HepG2 (cell line): ENCODE measurements at regions not wholly inside any gene's neighbourhood (a gene's known extent, or its start where the extent isn't known, plus 50 kb on each side); places are given as distances from the start of the nearest gene placed in this dataset.

Experiments used
- ATAC-seq: fragments of 200-7000 bp; cut with Tn5 transposase; 3 replicates; pipeline ENCODE4 v1.9.1; 2020; ENCODE audit warnings: mild to moderate bottlenecking, moderate library complexity
- BruUV-seq: library from RNA; stranded (reverse); fragments of 400-500 nt; replicated peaks from 2 replicates; lab custom pipeline; 2021; lab: Mats Ljungman, UMichigan
- CTCF ChIA-PET: fragments of 300-600 bp; formaldehyde crosslinking; extraction: SDS; loops from one replicate; lab custom pipeline; 2021; ENCODE audit warnings: low total read pairs, inconsistent platforms, low intra/inter-chr PET ratio; lab: Yijun Ruan, JAX
- POLR2A ChIA-PET: fragments of 350-600 bp; sonication (Branson Sonifier 250); formaldehyde crosslinking; loops from one replicate; lab custom pipeline; 2020; ENCODE audit warnings: antibody characterized with exemption, inconsistent platforms; lab: Yijun Ruan, JAX
- DNase-seq: peaks from one replicate; pipeline ENCODE4 v3.0.0-alpha.2; 2015; ENCODE audit warnings: low spot score
- FAIRE-seq: peaks from 3 replicates; lab custom pipeline; 2011; peaks lifted over from hg19 to GRCh38; lab: Jason Lieb, UNC
- H2AFZ ChIP-seq: one replicate; pipeline ENCODE4 v1.6.1; 2011; ENCODE audit warnings: low read length, inconsistent platforms
- H3K27ac ChIP-seq: fragments of 300-600 bp; 3 replicates; pipeline ENCODE4 v1.8.0; 2011; ENCODE audit warnings: mixed run types, mild to moderate bottlenecking, mixed read lengths, low read length, inconsistent platforms; ENCODE audit not compliant: insufficient read depth; ENCODE audit errors: extremely low read length
- H3K27me3 ChIP-seq, 2 experiments: fragments of 200-600 bp in 1 of 2; 2 replicates in 1 of 2; 3 replicates in 1 of 2; pipeline versions ENCODE4 v1.6.0 to v1.8.0; 2011; ENCODE audit warnings: low read length in 2 of 2, mild to moderate bottlenecking in 2 of 2, moderate library complexity in 2 of 2, inconsistent platforms in 1 of 2; ENCODE audit not compliant: insufficient read depth in 2 of 2, control insufficient read depth in 1 of 2
- H3K36me3 ChIP-seq, 2 experiments: fragments of 200-600 bp in 1 of 2; replicated peaks in 1 of 2; 2 replicates in 1 of 2; 3 replicates in 1 of 2; pipeline versions ENCODE4 v1.5.1 to v1.8.0; 2011; ENCODE audit warnings: low read length in 2 of 2, inconsistent platforms in 1 of 2; ENCODE audit not compliant: insufficient read depth in 2 of 2, control insufficient read depth in 1 of 2
- H3K4me1 ChIP-seq: 2 replicates; pipeline ENCODE4 v1.5.1; 2012; ENCODE audit warnings: low read length, inconsistent platforms; ENCODE audit not compliant: insufficient read depth
- H3K4me2 ChIP-seq: 2 replicates; pipeline ENCODE4 v1.6.0; 2011; ENCODE audit warnings: low read depth, low read length, inconsistent platforms
- H3K4me3 ChIP-seq, 3 experiments: fragments of 200-600 bp in 1 of 3; sonication (generic), shearing (Covaris generic) in 1 of 3; replicated peaks in 1 of 3; 2 replicates each; pipeline ENCODE4 v1.5.1; 2011 to 2016; ENCODE audit warnings: low read length in 3 of 3, inconsistent platforms in 2 of 3, low read depth in 2 of 3, mild to moderate bottlenecking in 2 of 3, control low read depth in 1 of 3, mixed read lengths in 1 of 3; ENCODE audit not compliant: insufficient read depth in 1 of 3
- H3K79me2 ChIP-seq: one replicate; pipeline ENCODE4 v1.6.1; 2011; ENCODE audit warnings: low read length, inconsistent platforms; ENCODE audit not compliant: insufficient read depth
- H3K9ac ChIP-seq: 2 replicates; pipeline ENCODE4 v1.6.0; 2011; ENCODE audit warnings: mild to moderate bottlenecking, low read depth, low read length, inconsistent platforms; ENCODE audit not compliant: insufficient read depth
- H3K9me3 ChIP-seq: 2 replicates; pipeline ENCODE4 v1.5.1; 2012; ENCODE audit warnings: mild to moderate bottlenecking, low read length
- H4K20me1 ChIP-seq: 2 replicates; pipeline ENCODE4 v1.6.0; 2011; ENCODE audit warnings: inconsistent platforms, mild to moderate bottlenecking, low read length, moderate library complexity; ENCODE audit not compliant: insufficient read depth
- FOXC1 ChIP-seq: sonication (generic); formaldehyde crosslinking; IDR thresholded peaks from 2 replicates; pipeline ENCODE4 v1.8.0; 2022; ENCODE audit warnings: mild to moderate bottlenecking, missing genetic modification reagents, borderline replicate concordance
- FOXK1 ChIP-seq: sonication (generic); formaldehyde crosslinking; IDR thresholded peaks from 2 replicates; pipeline ENCODE4 v1.4.0; 2020; ENCODE audit warnings: low read depth, missing genetic modification reagents, borderline replicate concordance
- GATA4 ChIP-seq: sonication (generic); IDR thresholded peaks from 2 replicates; pipeline ENCODE4 v1.6.1; 2016; ENCODE audit warnings: antibody characterized with exemption, low read depth, borderline replicate concordance
- GPN1 ChIP-seq: sonication (generic); formaldehyde crosslinking; IDR thresholded peaks from 2 replicates; pipeline ENCODE4 v1.5.1; 2020; ENCODE audit warnings: missing genetic modification reagents, borderline replicate concordance
- HDAC6 ChIP-seq: fragments of 200-600 bp; sonication (generic); IDR thresholded peaks from 2 replicates; pipeline ENCODE4 v1.7.0; 2017; ENCODE audit warnings: mild to moderate bottlenecking, antibody characterized with exemption, low read length, low read depth
- HNF4A ChIP-seq: sonication (generic); formaldehyde crosslinking; IDR thresholded peaks from 2 replicates; pipeline ENCODE4 v1.4.0; 2020; ENCODE audit warnings: missing genetic modification reagents
- HNRNPL ChIP-seq: fragments of 200-400 bp; formaldehyde crosslinking; IDR thresholded peaks from 2 replicates; pipeline ENCODE4 v1.6.1; 2017; ENCODE audit warnings: mild to moderate bottlenecking, low read depth, low read length
- NR2F2 ChIP-seq: IDR thresholded peaks from 2 replicates; pipeline ENCODE4 v1.6.1; 2012; ENCODE audit warnings: low read depth, inconsistent platforms, borderline replicate concordance
- NRL ChIP-seq: sonication (generic); formaldehyde crosslinking; IDR thresholded peaks from 2 replicates; pipeline ENCODE4 v1.5.0; 2020; ENCODE audit warnings: missing genetic modification reagents, mild to moderate bottlenecking, moderate library complexity, borderline replicate concordance
- RAD21 ChIP-seq: fragments of 450-650 bp; formaldehyde crosslinking; IDR thresholded peaks from 2 replicates; pipeline ENCODE4 v1.5.0; 2020; ENCODE audit warnings: mild to moderate bottlenecking
- ZFP41 ChIP-seq: sonication (generic); formaldehyde crosslinking; IDR thresholded peaks from 2 replicates; pipeline ENCODE4 v1.4.0; 2020; ENCODE audit warnings: mild to moderate bottlenecking, missing genetic modification reagents, borderline replicate concordance
- ZNF207 ChIP-seq: fragments of 450-650 bp; IDR thresholded peaks from 2 replicates; pipeline ENCODE4 v1.6.1; 2016; ENCODE audit warnings: antibody characterized with exemption, borderline replicate concordance
- ZNF230 ChIP-seq: sonication (generic); formaldehyde crosslinking; IDR thresholded peaks from 2 replicates; pipeline ENCODE4 v1.4.0; 2020; ENCODE audit warnings: mild to moderate bottlenecking, missing genetic modification reagents
- ZNF496 ChIP-seq: sonication (generic); formaldehyde crosslinking; IDR thresholded peaks from 2 replicates; pipeline ENCODE4 v1.8.1; 2023; ENCODE audit warnings: mild to moderate bottlenecking, moderate library complexity, missing genetic modification reagents; ENCODE audit not compliant: insufficient replicate concordance
- ZNF572 ChIP-seq: sonication (generic); formaldehyde crosslinking; IDR thresholded peaks from 2 replicates; pipeline ENCODE4 v1.5.1; 2020; ENCODE audit warnings: mild to moderate bottlenecking, missing genetic modification reagents
- in situ Hi-C: cut with HindIII; loops from 2 replicates; pipeline ENCODE4 v1.10.0; 2017; ENCODE audit warnings: low pct_unique_long_range_greater_than_20kb; ENCODE audit not compliant: extremely low pct_ligation_motif_present
- intact Hi-C: fragments of 100-400 bp; cut with micrococcal nuclease; formaldehyde crosslinking; loops from one replicate; pipeline ENCODE4 v1.10.0; 2022; ENCODE audit not compliant: unreplicated experiment
- TF ChIP-seq, protein P1 (sequence below): sonication (generic); formaldehyde crosslinking; IDR thresholded peaks from 2 replicates; pipeline ENCODE4 v1.9.0; 2021; ENCODE audit warnings: missing genetic modification reagents, mild to moderate bottlenecking, borderline replicate concordance
- TF ChIP-seq, protein P2 (sequence below): sonication (generic); formaldehyde crosslinking; IDR thresholded peaks from 2 replicates; pipeline ENCODE4 v1.4.0; 2020; ENCODE audit warnings: missing genetic modification reagents, borderline replicate concordance
- TF ChIP-seq, protein P3 (sequence below): sonication (generic); formaldehyde crosslinking; IDR thresholded peaks from 2 replicates; pipeline ENCODE4 v1.5.0; 2020; ENCODE audit warnings: mild to moderate bottlenecking, missing genetic modification reagents

DNA sequence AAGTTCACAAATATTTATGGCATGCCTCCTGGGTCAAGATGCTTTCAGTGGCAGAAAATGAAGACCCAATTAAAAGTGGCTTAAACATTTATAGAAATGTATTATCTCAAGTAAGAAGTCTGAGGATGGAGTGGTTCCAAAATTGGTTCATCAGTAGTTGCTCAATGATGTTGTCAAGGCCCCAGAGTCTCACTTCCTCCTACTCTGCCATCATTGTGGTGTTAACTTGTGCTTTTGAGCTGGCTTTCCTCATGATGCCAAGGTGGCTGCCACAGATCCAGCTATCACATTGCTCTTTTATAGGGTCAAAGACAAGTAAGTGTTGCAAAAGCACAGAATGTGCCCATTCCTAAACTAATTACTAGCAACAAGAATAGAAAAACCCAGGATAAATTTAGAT lies 404.6 kb upstream of the NRP1 start:
- H3K4me2 ChIP-seq, result no peak overlapping the region
- H3K9ac ChIP-seq, result no peak overlapping the region
- no peaks in the 10 kb centered on the region for H3K79me2 ChIP-seq
- no peaks in the 10 kb centered on the region for H3K9me3 ChIP-seq
- FAIRE-seq (no peak), ATAC-seq (no peak), DNase-seq (no peak)
- H4K20me1 ChIP-seq, result no peaks in the 10 kb centered on the region
- BruUV-seq, result no TSS peak
- no peaks in the 10 kb centered on the region for H3K27me3 ChIP-seq
- POLR2A ChIA-PET, result no interaction called here
- peaks cover 10% of the 10 kb centered on the region; the same call in 1 of the 2 replicates for H3K4me1 ChIP-seq
- no peak for TF ChIP-seq HNRNPL
- TF ChIP-seq, protein P1, sequence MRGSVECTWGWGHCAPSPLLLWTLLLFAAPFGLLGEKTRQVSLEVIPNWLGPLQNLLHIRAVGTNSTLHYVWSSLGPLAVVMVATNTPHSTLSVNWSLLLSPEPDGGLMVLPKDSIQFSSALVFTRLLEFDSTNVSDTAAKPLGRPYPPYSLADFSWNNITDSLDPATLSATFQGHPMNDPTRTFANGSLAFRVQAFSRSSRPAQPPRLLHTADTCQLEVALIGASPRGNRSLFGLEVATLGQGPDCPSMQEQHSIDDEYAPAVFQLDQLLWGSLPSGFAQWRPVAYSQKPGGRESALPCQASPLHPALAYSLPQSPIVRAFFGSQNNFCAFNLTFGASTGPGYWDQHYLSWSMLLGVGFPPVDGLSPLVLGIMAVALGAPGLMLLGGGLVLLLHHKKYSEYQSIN, result no peak
- TF ChIP-seq ZFP41, result no peak
- no peak for TF ChIP-seq HDAC6
- TF ChIP-seq ZNF230, result no peak
- no peak for TF ChIP-seq NR2F2
- TF ChIP-seq, protein P2, sequence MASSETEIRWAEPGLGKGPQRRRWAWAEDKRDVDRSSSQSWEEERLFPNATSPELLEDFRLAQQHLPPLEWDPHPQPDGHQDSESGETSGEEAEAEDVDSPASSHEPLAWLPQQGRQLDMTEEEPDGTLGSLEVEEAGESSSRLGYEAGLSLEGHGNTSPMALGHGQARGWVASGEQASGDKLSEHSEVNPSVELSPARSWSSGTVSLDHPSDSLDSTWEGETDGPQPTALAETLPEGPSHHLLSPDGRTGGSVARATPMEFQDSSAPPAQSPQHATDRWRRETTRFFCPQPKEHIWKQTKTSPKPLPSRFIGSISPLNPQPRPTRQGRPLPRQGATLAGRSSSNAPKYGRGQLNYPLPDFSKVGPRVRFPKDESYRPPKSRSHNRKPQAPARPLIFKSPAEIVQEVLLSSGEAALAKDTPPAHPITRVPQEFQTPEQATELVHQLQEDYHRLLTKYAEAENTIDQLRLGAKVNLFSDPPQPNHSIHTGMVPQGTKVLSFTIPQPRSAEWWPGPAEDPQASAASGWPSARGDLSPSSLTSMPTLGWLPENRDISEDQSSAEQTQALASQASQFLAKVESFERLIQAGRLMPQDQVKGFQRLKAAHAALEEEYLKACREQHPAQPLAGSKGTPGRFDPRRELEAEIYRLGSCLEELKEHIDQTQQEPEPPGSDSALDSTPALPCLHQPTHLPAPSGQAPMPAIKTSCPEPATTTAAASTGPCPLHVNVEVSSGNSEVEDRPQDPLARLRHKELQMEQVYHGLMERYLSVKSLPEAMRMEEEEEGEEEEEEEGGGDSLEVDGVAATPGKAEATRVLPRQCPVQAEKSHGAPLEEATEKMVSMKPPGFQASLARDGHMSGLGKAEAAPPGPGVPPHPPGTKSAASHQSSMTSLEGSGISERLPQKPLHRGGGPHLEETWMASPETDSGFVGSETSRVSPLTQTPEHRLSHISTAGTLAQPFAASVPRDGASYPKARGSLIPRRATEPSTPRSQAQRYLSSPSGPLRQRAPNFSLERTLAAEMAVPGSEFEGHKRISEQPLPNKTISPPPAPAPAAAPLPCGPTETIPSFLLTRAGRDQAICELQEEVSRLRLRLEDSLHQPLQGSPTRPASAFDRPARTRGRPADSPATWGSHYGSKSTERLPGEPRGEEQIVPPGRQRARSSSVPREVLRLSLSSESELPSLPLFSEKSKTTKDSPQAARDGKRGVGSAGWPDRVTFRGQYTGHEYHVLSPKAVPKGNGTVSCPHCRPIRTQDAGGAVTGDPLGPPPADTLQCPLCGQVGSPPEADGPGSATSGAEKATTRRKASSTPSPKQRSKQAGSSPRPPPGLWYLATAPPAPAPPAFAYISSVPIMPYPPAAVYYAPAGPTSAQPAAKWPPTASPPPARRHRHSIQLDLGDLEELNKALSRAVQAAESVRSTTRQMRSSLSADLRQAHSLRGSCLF (CRISPR knock-in tag), result no peak
- no peak for TF ChIP-seq HNF4A (CRISPR knock-in tag)
- no peak for TF ChIP-seq NRL
- TF ChIP-seq GPN1 (CRISPR knock-in tag), result no peak
- TF ChIP-seq ZNF496 (CRISPR knock-in tag), result no peak
- TF ChIP-seq RAD21 (CRISPR knock-in tag), result no peak
- TF ChIP-seq, protein P3, sequence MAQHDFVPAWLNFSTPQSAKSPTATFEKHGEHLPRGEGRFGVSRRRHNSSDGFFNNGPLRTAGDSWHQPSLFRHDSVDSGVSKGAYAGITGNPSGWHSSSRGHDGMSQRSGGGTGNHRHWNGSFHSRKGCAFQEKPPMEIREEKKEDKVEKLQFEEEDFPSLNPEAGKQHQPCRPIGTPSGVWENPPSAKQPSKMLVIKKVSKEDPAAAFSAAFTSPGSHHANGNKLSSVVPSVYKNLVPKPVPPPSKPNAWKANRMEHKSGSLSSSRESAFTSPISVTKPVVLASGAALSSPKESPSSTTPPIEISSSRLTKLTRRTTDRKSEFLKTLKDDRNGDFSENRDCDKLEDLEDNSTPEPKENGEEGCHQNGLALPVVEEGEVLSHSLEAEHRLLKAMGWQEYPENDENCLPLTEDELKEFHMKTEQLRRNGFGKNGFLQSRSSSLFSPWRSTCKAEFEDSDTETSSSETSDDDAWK (CRISPR knock-in tag), result no peak
- TF ChIP-seq FOXC1, result no peak
- TF ChIP-seq GATA4, result no peak
- no peak for TF ChIP-seq ZNF207
- TF ChIP-seq FOXK1, result no peak
- no peak for TF ChIP-seq ZNF572 (CRISPR knock-in tag)
- no peak overlapping the region for H3K4me3 ChIP-seq
- in situ Hi-C loops (no loop called here), intact Hi-C loops (no loop called here)
- H2AFZ ChIP-seq, result no peak overlapping the region
- H3K36me3 ChIP-seq, result no peaks in the 10 kb centered on the region
- no peak overlapping the region for H3K27ac ChIP-seq
- CTCF ChIA-PET, result no interaction called here
